ENCODE measurements at regions not wholly inside any gene's neighbourhood (a gene's known extent, or its start where the extent isn't known, plus 50 kb on each side); places are given as distances from the start of the nearest gene placed in this dataset.

DNA sequence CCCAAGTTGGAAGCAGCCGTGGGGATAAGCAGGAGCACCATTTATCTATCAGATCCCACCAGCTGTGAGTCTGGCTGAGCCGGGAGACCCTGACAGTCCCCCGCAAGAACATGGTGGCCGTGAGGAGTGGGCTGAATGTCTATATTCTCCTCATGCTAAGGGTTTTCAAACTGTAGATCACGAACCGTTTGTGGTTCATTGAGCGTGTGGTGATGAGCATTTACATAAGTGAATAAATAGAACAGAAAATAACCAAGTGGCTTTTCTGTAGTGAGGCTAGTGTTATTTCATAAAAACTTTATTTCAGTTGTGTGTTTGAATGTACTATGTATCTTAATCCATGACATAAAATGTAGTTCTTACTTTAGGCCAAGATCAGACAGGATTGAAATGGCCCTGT lies 190.2 kb upstream of the APCDD1 start:
- FAIRE-seq (no peak), DNase-seq (ENCODE audit: low spot score in 2 of 2) (no peak)

DNA sequence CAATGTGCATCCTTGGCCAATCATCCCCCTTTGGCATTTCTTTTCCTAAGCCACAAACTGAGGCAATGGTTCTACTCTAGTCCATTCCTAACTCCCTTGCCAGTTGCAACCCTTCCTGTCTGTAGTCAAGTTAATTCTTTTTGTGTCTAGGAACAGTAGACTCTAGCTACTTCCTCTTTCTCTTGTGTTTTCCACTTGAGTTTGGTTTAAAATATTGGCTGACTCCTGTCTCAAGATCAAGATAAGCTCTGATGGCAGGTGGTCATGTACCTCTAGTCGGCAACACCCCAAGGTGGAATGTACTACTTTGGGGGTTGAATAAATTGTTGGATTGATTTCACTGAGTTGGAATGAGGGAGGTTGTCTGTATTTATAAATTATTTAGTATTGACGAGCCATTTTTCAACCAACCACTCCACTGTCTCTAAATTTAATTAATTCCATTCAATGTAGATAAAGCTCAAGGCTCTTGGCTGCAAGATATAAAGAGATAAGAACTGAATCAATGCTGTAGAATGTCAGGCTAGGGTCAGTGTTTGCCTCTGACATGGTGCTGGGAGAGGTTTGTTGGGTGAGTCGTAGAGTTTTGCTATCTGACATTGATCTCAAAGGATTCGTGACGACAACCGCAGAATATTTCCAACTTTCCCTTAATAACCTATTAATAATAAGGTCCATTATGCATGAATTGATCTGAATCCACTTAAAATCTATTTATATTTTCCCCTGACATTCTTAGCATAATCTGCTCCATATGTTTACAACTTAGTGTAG lies 188.7 kb upstream of the APCDD1 start:
- no peak for DNase-seq (ENCODE audit: low spot score in 2 of 2)
- FAIRE-seq: no peak

- no peak for FAIRE-seq
Measured at GRCh38 chr18:10266334-10266590, 188.2 kb upstream of the APCDD1 start.

DNA sequence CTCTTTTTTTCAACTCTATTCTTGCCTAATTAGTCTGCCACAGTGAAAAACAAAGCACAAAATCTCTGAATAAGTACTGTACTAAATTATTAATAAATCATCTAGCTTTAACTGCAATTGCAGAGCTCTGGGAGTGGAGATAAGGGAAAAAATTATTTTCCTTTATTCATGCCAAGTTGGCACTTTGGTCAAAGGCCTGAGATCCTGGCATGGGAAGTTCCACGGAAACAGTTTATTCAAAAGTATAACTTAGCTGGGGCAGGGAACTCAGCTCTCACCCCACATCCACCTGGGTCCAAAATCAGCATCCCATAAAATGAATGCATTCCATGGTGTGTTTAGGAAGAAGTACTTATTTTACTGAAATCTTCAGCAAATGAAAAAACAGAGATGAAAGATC lies 185.2 kb upstream of the APCDD1 start:
- FAIRE-seq (no peak), DNase-seq (ENCODE audit: low spot score in 2 of 2) (no peak)

More at GRCh38 chr18:10266334-10266590, 188.2 kb upstream of the APCDD1 start:
- no peak for DNase-seq (ENCODE audit: low spot score in 2 of 2)

- DNase-seq (ENCODE audit: low spot score in 2 of 2): peak; percentile 16 to 40
Measured at GRCh38 chr18:10270151-10270571, 184.3 kb upstream of the APCDD1 start.

GRCh38 chr18:10271481-10271880 lies 183.0 kb upstream of the APCDD1 start:
- FAIRE-seq (no peak), DNase-seq (ENCODE audit: low spot score in 2 of 2) (no peak)

More at GRCh38 chr18:10270151-10270571, 184.3 kb upstream of the APCDD1 start:
- no peak for FAIRE-seq

GRCh38 chr18:10274301-10274700 lies 180.1 kb upstream of the APCDD1 start:
- DNase-seq (ENCODE audit: low spot score in 2 of 2) (no peak), FAIRE-seq (no peak)

DNA sequence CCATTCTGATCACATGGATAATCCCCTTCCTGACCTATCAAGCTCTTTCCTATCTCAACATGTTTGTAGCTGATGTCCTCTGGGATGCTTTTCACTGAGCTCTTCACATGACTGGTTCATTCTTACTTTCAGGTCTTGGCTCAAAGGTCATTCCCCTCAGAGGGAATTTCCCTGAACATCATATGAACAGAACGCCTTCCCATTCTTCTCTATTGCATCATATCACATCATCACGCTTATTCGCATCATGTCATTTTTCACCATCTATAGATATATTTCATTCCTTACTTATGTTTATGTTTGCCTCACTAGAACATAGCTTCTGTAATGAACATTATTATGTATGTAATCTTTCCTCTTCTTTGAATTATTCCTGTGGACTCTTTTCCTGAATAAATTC lies 178.9 kb upstream of the APCDD1 start:
- DNase-seq (ENCODE audit: low spot score in 2 of 2): no peak
- no peak for FAIRE-seq

GRCh38 chr18:10278265-10278664 lies 176.2 kb upstream of the APCDD1 start:
- FAIRE-seq (no peak), DNase-seq (ENCODE audit: low spot score in 2 of 2) (no peak)

GRCh38 chr18:10279471-10279870 lies 175.0 kb upstream of the APCDD1 start:
- no peak for DNase-seq (ENCODE audit: low spot score in 2 of 2)
- FAIRE-seq: no peak

- DNase-seq (ENCODE audit: low spot score in 2 of 2) (no peak), FAIRE-seq (no peak)
Measured at GRCh38 chr18:10279905-10280644, 174.4 kb upstream of the APCDD1 start.

DNA sequence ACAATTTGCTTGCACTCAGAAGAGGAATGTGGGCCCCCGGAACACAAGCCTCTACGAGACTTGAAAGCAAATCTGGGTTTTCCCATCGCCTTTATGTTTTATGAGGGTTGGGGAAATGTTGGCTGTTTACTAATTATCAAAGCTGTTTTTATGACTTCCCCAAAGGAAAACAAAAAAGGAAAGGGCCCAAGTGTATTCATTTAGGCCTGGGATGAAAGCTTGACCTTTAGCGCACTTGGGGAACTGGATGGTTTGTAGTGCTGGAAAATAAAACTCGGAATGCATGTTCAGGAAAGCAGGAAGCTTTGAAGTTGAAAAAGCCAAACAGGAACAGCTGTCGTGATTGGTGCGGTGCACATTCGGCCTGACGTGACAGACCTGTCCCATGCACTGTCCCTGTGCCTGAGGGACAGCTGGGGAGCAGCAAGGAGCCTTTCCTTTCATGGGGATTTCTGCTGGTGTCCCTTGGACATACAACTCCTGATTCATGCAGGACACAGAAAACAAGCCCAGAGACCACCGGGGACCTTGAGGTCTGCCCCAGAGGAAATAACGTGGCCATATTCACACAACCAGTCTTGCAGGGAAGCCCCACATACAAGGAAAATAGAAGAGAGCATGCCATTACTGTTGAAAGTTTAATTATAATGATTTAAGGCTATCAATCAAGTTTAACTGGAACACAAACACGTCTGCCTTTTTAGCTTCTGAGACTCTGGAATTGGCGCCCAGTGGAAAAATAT lies 169.7 kb upstream of the APCDD1 start:
- FAIRE-seq (no peak), DNase-seq (ENCODE audit: low spot score in 2 of 2) (no peak)

- no peak for DNase-seq (ENCODE audit: low spot score in 2 of 2)
- no peak for FAIRE-seq
Measured at GRCh38 chr18:10285283-10285640, 169.2 kb upstream of the APCDD1 start.

DNA sequence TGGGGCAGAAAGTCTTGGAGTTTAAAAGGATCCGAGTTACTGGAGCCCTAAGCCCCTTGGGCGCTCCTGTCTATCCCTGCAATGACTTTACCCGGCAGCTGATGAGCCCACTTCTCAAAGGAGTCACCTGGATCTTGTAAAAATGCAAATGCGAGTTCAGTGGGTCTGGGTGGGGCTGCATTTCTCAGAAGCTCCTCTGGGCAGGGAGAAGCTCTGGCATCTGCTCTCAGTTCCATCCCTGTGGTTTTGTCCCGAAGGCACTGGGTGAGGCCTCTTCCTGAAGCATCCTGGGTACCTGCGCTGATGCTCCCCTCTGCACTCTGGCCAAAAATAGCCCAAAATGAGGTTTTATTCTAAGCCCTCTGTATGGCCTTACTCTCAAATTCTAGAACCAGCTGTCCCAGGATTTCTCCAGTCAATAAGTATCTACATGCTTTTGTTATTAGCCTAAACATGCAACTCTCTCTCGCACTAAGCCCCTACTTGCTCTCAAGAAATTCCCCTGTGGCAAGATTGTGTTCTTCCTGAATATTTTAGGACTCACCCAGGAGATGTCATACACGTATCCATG lies 167.8 kb upstream of the APCDD1 start:
- FAIRE-seq (no peak), DNase-seq (ENCODE audit: low spot score in 2 of 2) (no peak)

DNA sequence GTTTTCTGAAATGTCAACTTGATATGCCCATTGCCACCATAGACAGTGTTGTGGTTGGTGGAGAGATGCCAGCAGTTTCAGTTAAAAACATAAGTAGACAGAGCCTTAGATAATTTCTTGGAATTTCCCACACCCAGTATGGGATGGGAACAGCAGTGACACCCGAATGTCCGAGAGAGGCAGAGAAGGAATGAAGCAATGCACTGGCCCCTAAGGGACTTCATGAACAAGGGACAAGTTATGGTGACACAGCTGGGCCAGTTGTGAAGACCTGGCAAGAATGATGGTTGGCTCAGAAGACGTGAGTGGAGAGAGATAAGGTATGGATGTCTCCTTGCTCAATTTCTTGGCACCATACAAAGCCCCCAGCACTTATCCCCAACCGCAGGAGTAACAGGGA lies 165.2 kb upstream of the APCDD1 start:
- FAIRE-seq (no peak), DNase-seq (ENCODE audit: low spot score in 2 of 2) (no peak)

- FAIRE-seq: no peak
Measured at GRCh38 chr18:10289951-10290637, 164.3 kb upstream of the APCDD1 start.

GRCh38 chr18:10290638-10291235 lies 163.7 kb upstream of the APCDD1 start:
- FAIRE-seq (no peak), DNase-seq (ENCODE audit: low spot score in 2 of 2) (no peak)

More at GRCh38 chr18:10289951-10290637, 164.3 kb upstream of the APCDD1 start:
- DNase-seq (ENCODE audit: low spot score in 2 of 2): no peak

DNA sequence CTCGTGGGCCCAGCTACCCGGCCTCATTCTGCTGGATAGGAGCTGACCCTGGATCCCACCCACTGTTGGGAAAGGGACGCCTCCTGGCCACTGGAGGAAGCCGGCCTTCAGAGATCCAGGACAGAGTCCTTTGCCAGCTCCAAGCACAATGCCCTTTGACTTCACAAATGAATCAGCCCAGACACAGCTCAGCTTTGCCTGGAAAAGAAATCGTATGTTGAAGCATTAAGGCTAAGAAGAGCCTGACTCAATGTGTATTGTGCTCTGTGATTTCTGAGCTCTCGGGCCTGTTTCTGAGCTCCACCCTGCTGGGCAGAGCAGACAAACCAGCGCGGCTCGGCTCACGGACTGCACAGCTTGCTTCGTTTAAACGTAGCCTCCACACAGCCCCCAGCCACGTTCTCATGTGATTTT lies 162.9 kb upstream of the APCDD1 start:
- DNase-seq (ENCODE audit: low spot score in 2 of 2): peak in 1 of 2 donors; percentile 42
- FAIRE-seq: no peak

DNA sequence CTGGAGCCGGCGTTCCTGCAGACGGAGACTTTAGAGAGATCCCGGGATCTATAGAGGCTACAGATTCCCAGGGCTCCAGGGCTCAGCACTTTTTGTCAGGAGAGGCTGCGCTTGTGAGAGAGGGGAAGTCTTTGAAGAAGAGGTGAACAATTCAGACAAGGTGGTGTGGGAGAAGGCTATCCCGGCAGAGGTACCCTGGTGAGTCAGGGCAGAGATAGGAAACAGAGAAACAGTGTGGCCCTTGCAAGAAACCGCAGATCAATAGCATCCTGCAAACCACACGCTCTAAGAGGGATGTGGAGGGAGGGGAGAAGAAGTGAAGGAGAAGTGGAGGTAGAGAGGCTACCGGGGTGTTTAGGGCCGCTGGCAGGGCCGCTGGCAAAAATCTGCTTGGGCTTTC lies 160.5 kb upstream of the APCDD1 start:
- DNase-seq (ENCODE audit: low spot score in 2 of 2) (no peak), FAIRE-seq (no peak)

GRCh38 chr18:10295751-10296150 lies 158.7 kb upstream of the APCDD1 start:
- no peak for DNase-seq (ENCODE audit: low spot score in 2 of 2)
- FAIRE-seq: no peak
